Endothelial cell of umbilical vein (primary cell): ENCODE measurements at regions not wholly inside any gene's neighbourhood (a gene's known extent, or its start where the extent isn't known, plus 50 kb on each side); places are given as distances from the start of the nearest gene placed in this dataset.

Experiments used
- BruUV-seq: library from RNA; stranded (reverse); fragments of 400-500 nt; replicated peaks from 2 replicates; lab custom pipeline; 2021; lab: Mats Ljungman, UMichigan
- CTCF ChIA-PET: fragments of 300-600, 350-600 bp; sonication (Branson Sonifier 250); formaldehyde crosslinking; loops from one replicate; lab custom pipeline; 2021; ENCODE audit warnings: antibody characterized with exemption, inconsistent platforms; lab: Charles Lee
- POLR2A ChIA-PET: fragments of 300-600, 350-600 bp; sonication (Branson Sonifier 250); formaldehyde crosslinking; loops from one replicate; lab custom pipeline; 2021; ENCODE audit warnings: antibody characterized with exemption, inconsistent platforms; lab: Charles Lee
- DNase-seq: peaks from one replicate; pipeline ENCODE4 v3.0.0-alpha.2; 2011; ENCODE audit warnings: low read depth, low spot score
- FAIRE-seq: peaks from 2 replicates; lab custom pipeline; 2011; peaks lifted over from hg19 to GRCh38; lab: Jason Lieb, UNC
- H2AFZ ChIP-seq: 2 replicates; pipeline ENCODE4 v1.6.0; 2012; ENCODE audit warnings: low read depth, low read length, control low read depth, inconsistent platforms
- H3K27ac ChIP-seq: 2 replicates; pipeline ENCODE4 v1.5.1; 2011; ENCODE audit warnings: low read depth, mild to moderate bottlenecking, control low read depth, low read length, moderate library complexity; ENCODE audit not compliant: insufficient read depth
- H3K27me3 ChIP-seq, 2 experiments: 2 replicates each; pipeline versions ENCODE4 v1.6.0 to v1.6.1; 2011; ENCODE audit warnings: low read length in 2 of 2, mixed read lengths in 1 of 2; ENCODE audit not compliant: control insufficient read depth in 2 of 2, insufficient read depth in 2 of 2
- H3K36me3 ChIP-seq, 2 experiments: 2 replicates in 1 of 2; 3 replicates in 1 of 2; pipeline ENCODE4 v1.5.1; 2011; ENCODE audit warnings: low read length in 2 of 2, mild to moderate bottlenecking in 1 of 2, moderate library complexity in 1 of 2; ENCODE audit not compliant: control insufficient read depth in 2 of 2, insufficient read depth in 2 of 2; ENCODE audit errors: extremely low read depth in 1 of 2
- H3K4me1 ChIP-seq: 3 replicates; pipeline ENCODE4 v1.5.1; 2011; ENCODE audit warnings: mild to moderate bottlenecking, low read length; ENCODE audit not compliant: control insufficient read depth, insufficient read depth; ENCODE audit errors: extremely low read depth
- H3K4me2 ChIP-seq: 2 replicates; pipeline ENCODE4 v1.6.1; 2011; ENCODE audit warnings: low read length, control low read depth, mixed read lengths; ENCODE audit not compliant: insufficient read depth
- H3K4me3 ChIP-seq, 3 experiments: fragments of 200-600 bp in 1 of 3; sonication (generic), shearing (Covaris generic) in 1 of 3; replicated peaks in 1 of 3; 2 replicates each; pipeline ENCODE4 v1.5.1; 2011 to 2016; ENCODE audit warnings: control low read depth in 3 of 3, low read length in 3 of 3, mild to moderate bottlenecking in 2 of 3, inconsistent platforms in 1 of 3, low read depth in 1 of 3, moderate library complexity in 1 of 3; ENCODE audit not compliant: insufficient read depth in 1 of 3
- H3K79me2 ChIP-seq: 2 replicates; pipeline ENCODE4 v1.6.0; 2012; ENCODE audit warnings: low read length, inconsistent platforms; ENCODE audit not compliant: control insufficient read depth, insufficient read depth
- H3K9ac ChIP-seq: replicated peaks from 2 replicates; pipeline ENCODE3; 2011; ENCODE audit warnings: low read length, control low read depth; ENCODE audit not compliant: insufficient read depth; ENCODE audit errors: extremely low read depth
- H3K9me1 ChIP-seq: replicated peaks from 3 replicates; pipeline ENCODE4 v1.6.0; 2011; ENCODE audit warnings: mild to moderate bottlenecking, low read length; ENCODE audit not compliant: control insufficient read depth, insufficient read depth; ENCODE audit errors: extremely low read depth
- H3K9me3 ChIP-seq: replicated peaks from 2 replicates; pipeline ENCODE4 v1.5.1; 2012; ENCODE audit warnings: low read length, inconsistent platforms; ENCODE audit not compliant: control insufficient read depth, insufficient read depth
- H4K20me1 ChIP-seq: replicated peaks from 2 replicates; pipeline ENCODE3; 2011; ENCODE audit warnings: mild to moderate bottlenecking, low read length; ENCODE audit not compliant: control insufficient read depth, insufficient read depth; ENCODE audit errors: extremely low read depth
- EZH2 ChIP-seq: IDR thresholded peaks from 2 replicates; pipeline ENCODE4 v1.6.1; 2012; ENCODE audit warnings: borderline replicate concordance, low read depth, mild to moderate bottlenecking, moderate library complexity, low read length, inconsistent platforms; ENCODE audit not compliant: severe bottlenecking
- FOS ChIP-seq: IDR thresholded peaks from 2 replicates; pipeline ENCODE4 v1.6.1; 2011; ENCODE audit warnings: mild to moderate bottlenecking, low read length, moderate library complexity, borderline replicate concordance; ENCODE audit not compliant: insufficient read depth
- GATA2 ChIP-seq: IDR thresholded peaks from 2 replicates; pipeline ENCODE4 v1.7.0; 2011; ENCODE audit warnings: low read depth, mild to moderate bottlenecking, moderate library complexity, mixed read lengths, low read length; ENCODE audit not compliant: insufficient read length, insufficient read depth
- JUN ChIP-seq: IDR thresholded peaks from 2 replicates; pipeline ENCODE4 v1.6.1; 2011; ENCODE audit warnings: borderline replicate concordance, low read depth; ENCODE audit not compliant: insufficient read length, insufficient read depth
- MYC ChIP-seq: IDR thresholded peaks from one replicate; pipeline ENCODE4 v1.6.1; 2011; ENCODE audit warnings: mild to moderate bottlenecking, low read depth, low read length
- POLR2AphosphoS5 ChIP-seq: IDR thresholded peaks from 2 replicates; pipeline ENCODE4 v1.6.1; 2012; ENCODE audit warnings: low read depth, mild to moderate bottlenecking, control low read depth, low read length, moderate library complexity; ENCODE audit not compliant: insufficient read depth
- dilution Hi-C: fragments of 300-500 bp; cut with MboI; formaldehyde crosslinking; loops from one replicate; pipeline ENCODE4 v1.15.0; 2019; ENCODE audit warnings: low sequenced_read_pairs; ENCODE audit not compliant: extremely low pct_ligation_motif_present
- intact Hi-C: fragments of 100-400 bp; cut with micrococcal nuclease; formaldehyde crosslinking; loops from one replicate; pipeline ENCODE4 v1.10.0; 2022
- TF ChIP-seq, protein P1 (sequence below): IDR thresholded peaks from 2 replicates; pipeline ENCODE4 v1.6.1; 2011; ENCODE audit not compliant: insufficient read depth, insufficient read length
- TF ChIP-seq, protein P2 (sequence below), 2 donors: IDR thresholded peaks; 1 replicate in 1 of 2; 2 replicates in 1 of 2; pipeline ENCODE4 v1.5.1; 2011; ENCODE audit warnings: low read length in 2 of 2, mild to moderate bottlenecking in 2 of 2, moderate library complexity in 2 of 2, control low read depth in 1 of 2, inconsistent platforms in 1 of 2, low read depth in 1 of 2; ENCODE audit not compliant: insufficient read depth in 1 of 2; ENCODE audit errors: extremely low read depth in 1 of 2

DNA sequence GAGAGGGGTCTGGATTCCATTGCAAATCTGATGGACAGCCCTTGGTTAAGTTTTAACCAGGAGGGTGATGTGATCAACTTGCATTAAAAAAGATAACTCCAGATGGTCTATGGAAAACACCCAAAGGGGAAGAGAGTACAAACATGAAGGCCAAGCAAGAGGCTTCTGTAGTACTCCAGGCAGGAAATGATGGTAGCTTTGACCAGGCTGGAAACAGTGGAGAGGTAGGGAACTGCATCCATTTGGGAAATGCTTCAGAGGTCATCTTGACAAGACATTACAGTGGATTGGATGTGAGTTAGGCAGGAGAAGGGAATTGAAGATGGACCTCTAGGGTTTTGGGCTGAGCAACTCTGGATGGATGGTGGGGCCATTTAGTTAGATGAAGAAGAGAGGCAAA, 391.1 kb downstream of the IPO8 start:
- no peaks in the 10 kb centered on the region for H3K27me3 ChIP-seq
- BruUV-seq, result no TSS peak

More for the DNA sequence above, 391.1 kb downstream of the IPO8 start:
- CTCF ChIA-PET, result no interaction called here
- TF ChIP-seq MYC (no peak), EZH2 (no peak), GATA2 (no peak), POLR2AphosphoS5 (no peak), FOS (no peak), JUN (no peak)
- TF ChIP-seq, protein P1, sequence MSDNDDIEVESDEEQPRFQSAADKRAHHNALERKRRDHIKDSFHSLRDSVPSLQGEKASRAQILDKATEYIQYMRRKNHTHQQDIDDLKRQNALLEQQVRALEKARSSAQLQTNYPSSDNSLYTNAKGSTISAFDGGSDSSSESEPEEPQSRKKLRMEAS, result no peak
- TF ChIP-seq, protein P2, sequence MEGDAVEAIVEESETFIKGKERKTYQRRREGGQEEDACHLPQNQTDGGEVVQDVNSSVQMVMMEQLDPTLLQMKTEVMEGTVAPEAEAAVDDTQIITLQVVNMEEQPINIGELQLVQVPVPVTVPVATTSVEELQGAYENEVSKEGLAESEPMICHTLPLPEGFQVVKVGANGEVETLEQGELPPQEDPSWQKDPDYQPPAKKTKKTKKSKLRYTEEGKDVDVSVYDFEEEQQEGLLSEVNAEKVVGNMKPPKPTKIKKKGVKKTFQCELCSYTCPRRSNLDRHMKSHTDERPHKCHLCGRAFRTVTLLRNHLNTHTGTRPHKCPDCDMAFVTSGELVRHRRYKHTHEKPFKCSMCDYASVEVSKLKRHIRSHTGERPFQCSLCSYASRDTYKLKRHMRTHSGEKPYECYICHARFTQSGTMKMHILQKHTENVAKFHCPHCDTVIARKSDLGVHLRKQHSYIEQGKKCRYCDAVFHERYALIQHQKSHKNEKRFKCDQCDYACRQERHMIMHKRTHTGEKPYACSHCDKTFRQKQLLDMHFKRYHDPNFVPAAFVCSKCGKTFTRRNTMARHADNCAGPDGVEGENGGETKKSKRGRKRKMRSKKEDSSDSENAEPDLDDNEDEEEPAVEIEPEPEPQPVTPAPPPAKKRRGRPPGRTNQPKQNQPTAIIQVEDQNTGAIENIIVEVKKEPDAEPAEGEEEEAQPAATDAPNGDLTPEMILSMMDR (IDR thresholded peaks at IDR 0.05; ENCODE audit: extremely low read depth in 1 of 2, insufficient read depth in 1 of 2, low read depth in 1 of 2, low read length in 2 of 2), result no peak
- dilution Hi-C loops, result no loop called here
- Histone ChIP-seq H3K79me2 (no peaks in the 10 kb centered on the region), H3K27ac (no peak overlapping the region), H3K36me3 (no peaks in the 10 kb centered on the region), H4K20me1 (no peaks in the 10 kb centered on the region), H2AFZ (no peak overlapping the region), H3K9me1 (no peaks in the 10 kb centered on the region), H3K4me2 (no peak overlapping the region), H3K4me1 (no peaks in the 10 kb centered on the region), H3K4me3 (no peak overlapping the region), H3K9me3 (no peaks in the 10 kb centered on the region), H3K9ac (no peak overlapping the region)
- FAIRE-seq, result no peak
- POLR2A ChIA-PET, result no interaction called here
- intact Hi-C loops, result no loop called here
- DNase-seq, result no peak
